HEK293T (cell line): ENCODE measurements at regions not wholly inside any gene's neighbourhood (a gene's known extent, or its start where the extent isn't known, plus 50 kb on each side); places are given as distances from the start of the nearest gene placed in this dataset.

ENCODE experiments used
- FOXA1 ChIP-seq: fragments of 450-650 bp; IDR thresholded peaks from 2 replicates; pipeline ENCODE4 v1.6.1; 2016; ENCODE audit warnings: mild to moderate bottlenecking
- FOXM1 ChIP-seq: fragments of 450-650 bp; IDR thresholded peaks from 2 replicates; pipeline ENCODE4 v1.6.1; 2017; ENCODE audit warnings: mild to moderate bottlenecking, borderline replicate concordance
- L3MBTL2 ChIP-seq: fragments of 450-650 bp; conservative IDR thresholded peaks from 2 replicates; pipeline ENCODE4 v1.6.1; 2016; ENCODE audit warnings: mild to moderate bottlenecking
- NFRKB ChIP-seq: fragments of 450-650 bp; IDR thresholded peaks from 2 replicates; pipeline ENCODE4 v1.6.1; 2016; ENCODE audit warnings: mild to moderate bottlenecking, moderate library complexity
- SP1 ChIP-seq: fragments of 450-650 bp; IDR thresholded peaks from 2 replicates; pipeline ENCODE4 v1.6.1; 2017
- SUZ12 ChIP-seq: fragments of 450-650 bp; IDR thresholded peaks from 2 replicates; pipeline ENCODE4 v1.6.1; 2016; ENCODE audit warnings: mild to moderate bottlenecking
- TARDBP ChIP-seq: fragments of 450-650 bp; IDR thresholded peaks from 2 replicates; pipeline ENCODE4 v1.6.1; 2016

GRCh38 chr2:193566276-193566675, 1371.5 kb upstream of the TMEFF2 start:
- TF ChIP-seq SP1 (no peak), SUZ12 (no peak), NFRKB (no peak), TARDBP (no peak), FOXA1 (no peak), FOXM1 (no peak), L3MBTL2 (no peak)
